Choroid plexus epithelial cell (primary cell): ENCODE measurements at regions not wholly inside any gene's neighbourhood (a gene's known extent, or its start where the extent isn't known, plus 50 kb on each side); places are given as distances from the start of the nearest gene placed in this dataset.

Experiments used
- DNase-seq: peaks from one replicate; pipeline ENCODE4 v3.0.0-alpha.2; 2010; ENCODE audit warnings: low read depth
- H3K4me3 ChIP-seq: 2 replicates; pipeline ENCODE4 v1.5.1; 2011; ENCODE audit warnings: low read depth, mild to moderate bottlenecking, control low read depth, low read length, moderate library complexity
- CTCF ChIP-seq: conservative IDR thresholded peaks from 2 replicates; pipeline ENCODE4 v1.5.1; 2011; ENCODE audit warnings: low read depth, mild to moderate bottlenecking, control low read depth, inconsistent platforms, low read length, moderate library complexity

- no peak for DNase-seq
- H3K4me3 ChIP-seq = no peak overlapping the region
- TF ChIP-seq CTCF = no peak
Measured at GRCh38 chr11:116314006-116314405, 458.8 kb downstream of the BUD13 start.

GRCh38 chr11:116312570-116313391 lies 460.0 kb downstream of the BUD13 start:
- no peak for TF ChIP-seq CTCF
- peak; percentile 1 for DNase-seq
- no peak overlapping the region for H3K4me3 ChIP-seq

- no peak overlapping the region for H3K4me3 ChIP-seq
- no peak for DNase-seq
- no peak for TF ChIP-seq CTCF
Measured at GRCh38 chr11:116311206-116311605, 461.6 kb downstream of the BUD13 start.

GRCh38 chr11:116310698-116311097 lies 462.1 kb downstream of the BUD13 start:
- TF ChIP-seq CTCF = no peak
- no peak for DNase-seq
- H3K4me3 ChIP-seq = no peak overlapping the region

GRCh38 chr11:116310226-116310625 lies 462.6 kb downstream of the BUD13 start:
- peak; percentile 2 for DNase-seq
- no peak for TF ChIP-seq CTCF
- no peak overlapping the region for H3K4me3 ChIP-seq

- no peak for DNase-seq
- no peak for TF ChIP-seq CTCF
- no peak overlapping the region for H3K4me3 ChIP-seq
Measured at GRCh38 chr11:116309446-116309845, 463.3 kb downstream of the BUD13 start.

- no peak for DNase-seq
- no peak for TF ChIP-seq CTCF
- no peak overlapping the region for H3K4me3 ChIP-seq
Measured at GRCh38 chr11:116302756-116303155, 470.0 kb downstream of the BUD13 start.
